ENCODE measurements at regions not wholly inside any gene's neighbourhood (a gene's known extent, or its start where the extent isn't known, plus 50 kb on each side); places are given as distances from the start of the nearest gene placed in this dataset.

DNA sequence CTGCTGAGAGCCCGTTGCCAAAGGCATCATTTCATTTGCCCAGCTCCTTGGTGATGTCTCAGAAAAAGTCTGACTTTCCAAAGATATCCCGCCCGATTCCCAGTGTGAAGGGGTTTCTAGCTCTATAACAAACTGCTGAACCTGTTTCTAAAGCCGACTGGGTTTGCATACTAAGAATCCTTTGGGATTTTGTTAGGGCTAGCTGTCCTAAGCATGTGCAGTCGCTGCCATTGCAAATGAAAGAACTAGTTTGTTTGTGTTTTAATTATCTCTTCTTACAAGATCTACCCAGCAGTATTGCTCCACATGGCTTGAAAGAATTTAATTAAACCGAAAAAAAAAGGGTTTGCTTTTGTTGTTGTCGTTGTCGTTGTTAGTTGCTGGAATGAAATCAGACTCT lies 476.6 kb downstream of the GATA3 start:
- CTCF ChIA-PET = interaction anchor here (1.6 kb wide), 1 partner anchor 11 kb away, joined by 4 read pairs; no protein-coding TSS in a partner anchor

DNA sequence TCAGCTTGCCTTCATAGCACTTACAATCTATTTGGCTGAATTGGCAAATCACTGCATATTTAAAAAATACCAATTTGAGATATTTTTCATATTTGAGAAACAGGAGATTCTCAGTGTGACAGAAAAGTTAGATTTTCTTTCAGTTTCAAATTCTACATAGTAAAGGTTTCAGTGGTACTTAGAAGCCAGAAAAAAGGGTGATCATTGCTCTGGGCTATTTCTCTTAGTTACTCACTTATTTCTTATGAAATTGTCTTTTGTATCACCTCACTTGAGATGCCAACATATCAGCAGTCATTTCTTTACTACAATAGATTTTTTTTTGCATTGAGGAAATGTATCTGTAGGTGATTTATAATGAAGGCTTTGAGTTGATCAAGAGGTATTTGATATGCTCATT lies 478.2 kb downstream of the GATA3 start:
- ChIA-PET POLR2A (no interaction called here), CTCF (no interaction called here)
- no peak for DNase-seq (ENCODE audit: extremely low spot score)
- no peak for TF ChIP-seq CTCF (IDR thresholded peaks at IDR 0.05; ENCODE audit: control extremely low read depth, extremely low read depth, low read depth, missing control alignments)

More for the DNA sequence above, 476.6 kb downstream of the GATA3 start:
- no peak for DNase-seq (ENCODE audit: extremely low spot score)
- no peak for TF ChIP-seq CTCF (IDR thresholded peaks at IDR 0.05; ENCODE audit: control extremely low read depth, extremely low read depth, low read depth, missing control alignments)
- POLR2A ChIA-PET = no interaction called here

- CTCF ChIA-PET = no interaction called here
- POLR2A ChIA-PET = no interaction called here
- DNase-seq (ENCODE audit: extremely low spot score) = no peak
- TF ChIP-seq CTCF (IDR thresholded peaks at IDR 0.05; ENCODE audit: control extremely low read depth, extremely low read depth, low read depth, missing control alignments) = no peak
Observed at GRCh38 chr10:8533462-8533861, 479.0 kb downstream of the GATA3 start.

DNA sequence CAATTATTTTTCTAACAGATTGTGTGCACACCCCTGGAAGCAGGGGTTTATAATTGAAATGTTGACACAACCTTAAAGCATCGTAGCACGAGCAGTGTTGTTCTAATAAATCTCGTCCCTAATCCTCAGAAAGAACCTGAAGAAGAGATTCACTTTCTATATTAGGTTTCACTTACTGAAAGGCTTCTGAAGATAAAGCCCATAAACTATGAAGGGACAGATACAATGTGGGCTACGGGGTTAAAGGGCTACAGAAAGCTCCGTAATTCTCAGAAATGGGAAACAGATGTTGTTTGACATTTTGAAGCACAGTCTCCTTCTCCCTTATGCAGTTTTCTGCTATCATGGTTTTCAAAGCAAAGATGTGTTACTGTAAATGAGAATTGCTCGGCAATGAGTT lies 479.6 kb downstream of the GATA3 start:
- POLR2A ChIA-PET = no interaction called here
- no peak for TF ChIP-seq CTCF (IDR thresholded peaks at IDR 0.05; ENCODE audit: control extremely low read depth, extremely low read depth, low read depth, missing control alignments)
- CTCF ChIA-PET = no interaction called here
- DNase-seq (ENCODE audit: extremely low spot score) = no peak

DNA sequence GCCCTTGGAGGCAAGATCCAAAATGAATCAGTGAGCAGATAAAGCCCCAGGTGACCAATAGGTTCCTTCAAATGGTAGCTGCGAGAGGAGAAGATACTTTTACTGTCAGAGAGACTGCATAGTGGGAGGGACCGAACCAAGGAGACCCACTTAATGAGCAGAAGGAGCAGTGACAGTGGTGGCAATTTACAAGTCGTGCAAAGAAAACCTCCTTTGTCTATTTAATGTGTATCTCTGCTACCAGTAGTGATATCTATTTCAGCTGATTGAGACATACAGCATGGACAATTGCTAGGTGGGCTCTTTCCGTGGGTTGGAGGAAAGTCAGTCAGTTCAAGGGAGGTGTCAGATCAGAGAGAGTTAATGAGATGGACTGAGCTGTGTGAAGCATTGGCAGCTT lies 480.4 kb downstream of the GATA3 start:
- no peak for TF ChIP-seq CTCF (IDR thresholded peaks at IDR 0.05; ENCODE audit: control extremely low read depth, extremely low read depth, low read depth, missing control alignments)
- POLR2A ChIA-PET = no interaction called here
- CTCF ChIA-PET = interaction anchor here (0.7 kb wide), 1 partner anchor 31 kb away, joined by 3 read pairs; no protein-coding TSS in a partner anchor

GRCh38 chr10:8539056-8539455 lies 484.6 kb downstream of the GATA3 start:
- no peak for TF ChIP-seq CTCF (IDR thresholded peaks at IDR 0.05; ENCODE audit: control extremely low read depth, extremely low read depth, low read depth, missing control alignments)
- POLR2A ChIA-PET = no interaction called here
- CTCF ChIA-PET = no interaction called here
- DNase-seq (ENCODE audit: extremely low spot score) = no peak

More for the DNA sequence above, 480.4 kb downstream of the GATA3 start:
- DNase-seq (ENCODE audit: extremely low spot score) = no peak
